HUES6 (cell line): ENCODE measurements at regions not wholly inside any gene's neighbourhood (a gene's known extent, or its start where the extent isn't known, plus 50 kb on each side); places are given as distances from the start of the nearest gene placed in this dataset.

Experiments used
- H3K27ac ChIP-seq: 2 replicates; pipeline ENCODE4 v1.7.0; 2013; ENCODE audit warnings: low read depth, mild to moderate bottlenecking, low read length, inconsistent platforms
- H3K27me3 ChIP-seq: 2 replicates; pipeline ENCODE4 v1.6.1; 2013; ENCODE audit warnings: low read length; ENCODE audit not compliant: control insufficient read depth, insufficient read depth
- H3K36me3 ChIP-seq: 2 replicates; pipeline ENCODE4 v1.6.1; 2013; ENCODE audit warnings: low read length; ENCODE audit not compliant: control insufficient read depth, insufficient read depth
- H3K4me1 ChIP-seq: 2 replicates; pipeline ENCODE4 v1.6.1; 2013; ENCODE audit warnings: low read length; ENCODE audit not compliant: control insufficient read depth, insufficient read depth
- H3K4me3 ChIP-seq: 2 replicates; pipeline ENCODE4 v1.5.1; 2013; ENCODE audit warnings: low read depth, low read length
- H3K9ac ChIP-seq: one replicate; pipeline ENCODE4 v1.6.1; 2013; ENCODE audit warnings: mild to moderate bottlenecking, low read length
- H3K9me3 ChIP-seq: 2 replicates; pipeline ENCODE4 v1.6.1; 2013; ENCODE audit warnings: low read depth, low read length; ENCODE audit not compliant: control insufficient read depth, insufficient read depth

GRCh38 chr6:134512981-134513391 lies 195.1 kb upstream of the SGK1 start:
- H3K27me3 ChIP-seq = no peaks in the 10 kb centered on the region
- H3K9me3 ChIP-seq = no peaks in the 10 kb centered on the region
- H3K4me1 ChIP-seq = peaks cover 17% of the 10 kb centered on the region
- H3K4me3 ChIP-seq = no peak overlapping the region
- no peaks in the 10 kb centered on the region for H3K36me3 ChIP-seq
- no peak overlapping the region for H3K9ac ChIP-seq
- H3K27ac ChIP-seq = no peak overlapping the region

DNA sequence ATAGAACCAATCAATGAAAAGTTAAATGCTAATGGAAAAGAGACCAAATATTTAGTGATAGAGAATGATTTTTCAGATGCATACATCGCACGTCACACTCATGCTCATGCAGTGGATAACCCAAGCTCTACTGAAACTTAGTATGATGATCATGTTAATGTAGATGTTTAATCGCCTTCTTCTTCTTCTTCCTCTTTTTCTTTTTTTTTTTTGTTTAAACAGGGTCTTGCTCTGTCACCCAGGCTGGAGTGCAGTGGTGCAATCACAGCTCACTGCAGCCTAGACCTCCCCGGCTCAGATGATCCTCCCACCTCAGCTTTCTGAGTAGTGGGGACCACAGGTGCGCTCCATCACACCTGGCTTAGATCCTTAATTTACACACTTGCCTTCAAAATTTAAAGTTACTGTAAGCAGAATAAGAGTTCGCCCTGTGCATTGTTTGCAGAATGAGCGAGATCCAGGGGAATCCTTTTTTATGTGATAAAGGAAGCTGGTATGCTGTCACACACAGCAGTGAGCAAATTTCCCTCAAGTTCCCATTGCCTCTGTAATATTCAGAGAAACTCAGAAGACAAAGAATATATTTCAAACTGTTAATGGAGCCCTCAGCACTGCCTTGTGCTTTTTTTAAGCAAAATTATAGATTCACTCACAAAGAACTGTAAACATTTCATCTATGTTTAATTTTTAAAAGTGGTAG lies 194.2 kb upstream of the SGK1 start:
- H3K9ac ChIP-seq = no peak overlapping the region
- peaks cover 8% of the 10 kb centered on the region for H3K4me1 ChIP-seq
- no peak overlapping the region for H3K27ac ChIP-seq

DNA sequence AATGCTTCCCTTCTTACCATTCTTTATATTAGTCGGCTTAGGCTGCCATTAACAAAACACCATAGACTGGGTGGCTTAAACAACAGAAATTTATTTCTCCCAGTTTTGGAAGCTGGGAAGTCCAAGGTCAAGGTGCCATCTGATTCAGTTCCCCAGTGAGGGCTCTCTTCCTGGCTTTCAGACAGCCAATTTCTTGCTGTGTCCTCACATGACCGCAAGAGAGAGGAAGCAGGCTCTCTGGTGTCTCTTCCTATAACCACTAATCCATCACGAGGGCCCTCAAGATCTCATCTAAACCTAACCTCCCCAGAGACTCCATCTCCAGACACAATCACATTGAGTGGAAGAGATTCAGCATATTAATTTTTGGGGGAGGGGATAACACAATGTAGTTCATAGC lies 193.0 kb upstream of the SGK1 start:
- Histone ChIP-seq H3K4me1 (peaks cover 3% of the 10 kb centered on the region; the same call in 1 of the 2 replicates), H3K27me3 (no peaks in the 10 kb centered on the region), H3K9ac (no peak overlapping the region), H3K36me3 (no peaks in the 10 kb centered on the region), H3K4me3 (no peak overlapping the region), H3K9me3 (no peaks in the 10 kb centered on the region), H3K27ac (no peak overlapping the region)

More for the DNA sequence above, 194.2 kb upstream of the SGK1 start:
- H3K4me3 ChIP-seq = no peak overlapping the region
- H3K27me3 ChIP-seq = no peaks in the 10 kb centered on the region
- no peaks in the 10 kb centered on the region for H3K9me3 ChIP-seq
- H3K36me3 ChIP-seq = no peaks in the 10 kb centered on the region

- Histone ChIP-seq H3K9me3 (no peaks in the 10 kb centered on the region), H3K4me3 (no peak overlapping the region), H3K9ac (no peak overlapping the region), H3K4me1 (peaks cover 3% of the 10 kb centered on the region; the same call in 1 of the 2 replicates), H3K36me3 (no peaks in the 10 kb centered on the region), H3K27me3 (no peaks in the 10 kb centered on the region), H3K27ac (no peak overlapping the region)
Measured at GRCh38 chr6:134510142-134510541, 192.2 kb upstream of the SGK1 start.

DNA sequence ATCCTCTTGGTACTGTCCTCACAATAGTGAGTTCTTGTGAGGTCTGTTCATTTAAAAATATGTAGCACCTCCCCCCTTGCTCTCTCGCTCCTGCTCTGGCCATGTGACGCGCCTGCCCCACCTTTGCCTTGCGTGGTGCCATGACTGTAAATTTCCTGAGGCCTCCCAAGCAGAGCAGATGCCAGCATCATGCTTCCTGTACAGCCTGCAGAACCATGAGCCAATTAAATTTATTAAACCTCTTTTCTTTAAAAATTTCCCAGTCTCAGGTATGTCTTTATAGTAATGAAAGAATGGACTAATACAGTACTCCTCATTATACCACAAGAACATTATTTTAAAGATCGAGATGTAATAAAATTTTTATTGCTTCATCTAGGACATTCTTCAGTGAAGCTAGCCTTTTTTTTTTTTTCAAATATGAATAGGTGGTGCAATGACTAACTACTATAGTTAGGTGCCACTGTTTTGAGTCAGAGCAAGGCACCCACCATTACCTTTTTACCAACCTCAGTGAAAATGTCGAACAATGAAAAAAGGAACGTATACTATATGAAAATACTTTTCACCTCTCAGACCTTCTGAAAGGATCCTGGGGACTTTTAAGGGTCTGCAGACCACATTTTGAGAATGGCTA lies 191.1 kb upstream of the SGK1 start:
- Histone ChIP-seq H3K4me1 (peaks cover 3% of the 10 kb centered on the region; the same call in 1 of the 2 replicates), H3K27ac (no peak overlapping the region), H3K9ac (no peak overlapping the region), H3K36me3 (no peaks in the 10 kb centered on the region), H3K4me3 (no peak overlapping the region), H3K27me3 (no peaks in the 10 kb centered on the region), H3K9me3 (no peaks in the 10 kb centered on the region)

GRCh38 chr6:134506162-134506561 lies 188.2 kb upstream of the SGK1 start:
- Histone ChIP-seq H3K9me3 (no peaks in the 10 kb centered on the region), H3K27ac (no peak overlapping the region), H3K4me3 (no peak overlapping the region), H3K27me3 (no peaks in the 10 kb centered on the region), H3K36me3 (no peaks in the 10 kb centered on the region), H3K9ac (no peak overlapping the region), H3K4me1 (no peaks in the 10 kb centered on the region)

DNA sequence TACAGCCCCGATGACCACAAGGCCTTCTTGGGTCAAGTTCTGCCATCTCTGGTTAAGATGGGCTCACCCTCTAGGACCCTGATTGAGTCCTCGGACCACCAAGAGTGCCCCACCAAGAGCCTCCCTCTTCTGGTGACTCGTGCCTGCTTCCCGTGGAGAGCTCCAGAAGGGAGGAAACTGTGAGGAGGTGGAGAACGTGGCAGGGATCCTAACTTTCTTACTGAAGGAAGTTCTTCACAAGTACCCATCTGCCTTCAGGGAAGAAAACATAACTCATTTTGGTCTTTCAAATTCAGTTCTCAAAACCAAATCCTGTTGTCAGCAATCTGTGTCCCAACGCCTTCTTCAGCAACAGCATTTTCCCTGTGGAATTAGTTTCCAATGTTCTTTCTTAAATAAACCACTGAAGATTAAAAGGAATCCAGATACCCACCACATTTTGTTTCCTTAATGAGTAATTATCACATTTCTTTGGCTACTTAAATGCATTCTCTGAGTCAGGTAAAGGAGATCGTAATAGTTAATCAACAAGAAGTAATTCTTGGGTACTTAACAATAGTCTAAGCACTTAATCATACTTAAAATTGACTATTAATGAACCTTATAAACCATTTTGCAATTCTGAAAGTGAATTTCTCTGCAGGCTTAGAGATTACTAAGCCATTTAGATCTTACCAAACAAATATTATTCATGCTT lies 185.8 kb upstream of the SGK1 start:
- H3K4me3 ChIP-seq = no peak overlapping the region
- H3K36me3 ChIP-seq = no peaks in the 10 kb centered on the region
- no peaks in the 10 kb centered on the region for H3K27me3 ChIP-seq
- no peak overlapping the region for H3K27ac ChIP-seq
- no peaks in the 10 kb centered on the region for H3K4me1 ChIP-seq
- H3K9me3 ChIP-seq = no peaks in the 10 kb centered on the region
- no peak overlapping the region for H3K9ac ChIP-seq

DNA sequence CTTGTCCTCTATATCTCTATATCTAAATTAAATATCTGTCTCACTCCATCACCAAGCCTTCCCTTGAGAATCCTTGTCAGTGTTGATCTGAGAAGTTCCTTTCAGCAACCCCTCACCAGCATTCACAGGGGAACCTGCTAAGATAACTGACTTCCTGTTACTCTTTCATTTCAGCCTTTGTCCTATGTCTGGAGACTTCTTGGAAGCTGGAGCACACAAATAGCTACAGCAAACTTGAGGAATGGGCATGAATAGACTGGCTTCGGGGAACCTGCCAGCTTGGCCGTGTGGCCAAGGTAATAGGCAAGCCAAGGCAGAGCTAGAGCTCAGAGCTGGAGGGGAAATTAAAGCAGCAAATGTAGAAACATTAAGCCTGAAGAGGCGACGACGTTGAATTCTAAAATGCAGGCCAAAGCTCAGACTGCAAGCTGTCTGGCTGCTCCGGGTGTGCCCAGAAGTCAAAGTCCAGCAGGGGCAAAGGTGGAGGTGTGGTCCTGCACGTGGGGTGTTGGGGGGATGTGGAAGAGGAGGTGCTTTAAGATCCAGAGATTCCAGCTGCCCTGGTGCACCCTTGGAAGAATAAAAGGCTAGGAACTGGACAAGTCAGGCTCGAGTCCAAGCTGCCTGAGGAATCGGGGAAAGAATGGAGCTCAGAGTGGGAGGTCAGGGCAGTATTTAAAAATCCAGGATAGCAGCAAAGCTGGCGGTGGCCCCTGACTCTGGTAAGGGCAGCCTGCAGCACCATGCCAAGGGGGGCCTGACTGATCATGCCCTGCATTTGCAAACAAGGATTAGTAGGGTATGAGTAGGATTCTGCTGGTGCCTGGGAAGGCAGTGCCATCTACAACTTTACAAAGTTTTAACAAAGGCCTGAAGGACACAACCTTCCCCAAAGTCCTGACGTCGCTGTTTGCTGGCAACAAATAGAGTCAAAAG lies 185.0 kb upstream of the SGK1 start:
- Histone ChIP-seq H3K4me1 (no peaks in the 10 kb centered on the region), H3K27me3 (no peaks in the 10 kb centered on the region), H3K9me3 (no peaks in the 10 kb centered on the region), H3K9ac (no peak overlapping the region), H3K4me3 (no peak overlapping the region), H3K27ac (no peak overlapping the region), H3K36me3 (no peaks in the 10 kb centered on the region)

GRCh38 chr6:134495890-134496248 lies 178.0 kb upstream of the SGK1 start:
- Histone ChIP-seq H3K4me1 (no peaks in the 10 kb centered on the region), H3K9ac (no peak overlapping the region), H3K9me3 (no peaks in the 10 kb centered on the region), H3K27ac (no peak overlapping the region), H3K36me3 (no peaks in the 10 kb centered on the region), H3K4me3 (no peak overlapping the region), H3K27me3 (no peaks in the 10 kb centered on the region)

- Histone ChIP-seq H3K4me1 (no peaks in the 10 kb centered on the region), H3K27me3 (no peaks in the 10 kb centered on the region), H3K9me3 (no peaks in the 10 kb centered on the region), H3K27ac (no peak overlapping the region), H3K9ac (no peak overlapping the region), H3K4me3 (no peak overlapping the region), H3K36me3 (no peaks in the 10 kb centered on the region)
Measured at GRCh38 chr6:134495203-134495889, 177.4 kb upstream of the SGK1 start.
